Activated naive CD4-positive, alpha-beta T cell treated with anti-CD3 and anti-CD28 coated beads, Interleukin-2, amount 50 U/mL, for 72 hours (primary cell): ENCODE measurements at regions not wholly inside any gene's neighbourhood (a gene's known extent, or its start where the extent isn't known, plus 50 kb on each side); places are given as distances from the start of the nearest gene placed in this dataset.

Source experiments
- ATAC-seq, 2 donors: fragments of 150-1000 bp; cut with Tn5 transposase; 2 replicates each; pipeline ENCODE4 v1.10.0; 2021; ENCODE audit warnings: mild to moderate bottlenecking in 2 of 2, moderate library complexity in 2 of 2
- DNase-seq, 2 donors: peaks; one replicate each; pipeline ENCODE4 v3.0.0; 2021 to 2022; ENCODE audit warnings: low spot score in 2 of 2
- H3K27ac Mint-ChIP-seq, 2 donors: one replicate each; pipeline ENCODE4 v1.8.0; 2022; ENCODE audit warnings: mild to moderate bottlenecking in 2 of 2, mixed read lengths in 2 of 2
- H3K36me3 Mint-ChIP-seq, 2 donors: one replicate each; pipeline ENCODE4 v1.8.0; 2022; ENCODE audit warnings: mixed read lengths in 2 of 2
- H3K9me3 Mint-ChIP-seq, 2 donors: one replicate each; pipeline ENCODE4 v1.8.0; 2022; ENCODE audit warnings: mixed read lengths in 2 of 2

DNA sequence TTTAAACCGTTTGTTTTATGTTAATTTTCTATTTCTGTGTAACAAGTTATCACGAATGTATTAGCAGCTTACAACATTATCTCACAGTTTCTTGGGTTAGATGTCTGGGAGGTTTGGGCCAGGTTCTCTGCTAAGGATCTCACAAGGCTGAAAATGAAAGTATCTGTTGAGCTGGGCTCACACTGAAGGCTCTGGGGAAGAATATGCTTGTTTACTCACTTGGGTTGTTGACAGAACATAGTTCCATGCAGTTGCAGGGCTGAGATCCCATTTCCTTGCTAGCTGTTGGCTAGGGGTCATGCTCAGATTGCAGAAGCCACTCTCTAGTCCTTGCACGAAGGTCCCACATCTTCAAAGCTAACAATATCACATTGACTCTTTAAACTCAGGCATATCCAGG is 266.6 kb upstream of the GNAI1 start:
- Mint-ChIP-seq H3K36me3 (no peaks in the 10 kb centered on the region), H3K27ac (no peak overlapping the region)
- no peak for ATAC-seq

DNA sequence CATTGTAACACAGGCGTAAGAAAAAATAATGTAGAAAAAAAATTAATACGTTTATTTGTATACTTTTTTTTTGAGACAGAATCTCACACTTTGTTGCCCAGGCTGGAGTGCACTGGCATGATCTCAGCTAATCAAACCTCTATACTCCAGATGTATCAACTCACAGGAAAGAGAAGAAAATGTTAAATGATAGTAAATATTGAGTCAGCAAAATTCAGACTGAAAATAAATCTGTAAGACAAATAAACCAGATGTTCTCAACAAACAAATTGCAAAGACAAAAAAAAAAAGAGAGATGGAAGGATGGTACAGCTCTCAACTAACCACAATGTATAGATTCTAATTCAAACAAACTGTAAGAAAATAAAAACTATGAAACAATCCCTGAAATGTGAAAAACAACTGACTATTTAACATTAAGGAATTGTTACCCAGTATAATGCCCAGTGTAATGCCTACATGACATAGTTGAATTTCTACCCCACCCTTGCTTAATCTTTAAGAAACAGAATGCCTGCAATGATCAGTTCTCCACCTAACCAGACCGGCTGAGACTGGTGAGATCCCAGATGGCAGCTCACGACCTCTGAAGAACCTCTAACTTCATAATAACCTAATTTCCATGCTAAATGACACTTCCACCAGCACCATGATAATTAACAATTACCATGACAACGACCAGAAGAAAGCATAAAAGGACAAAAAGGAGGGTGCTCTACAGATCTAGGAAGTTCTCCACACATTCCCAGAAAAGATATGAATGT is 272.0 kb upstream of the GNAI1 start:
- no peak overlapping the region for H3K27ac Mint-ChIP-seq
- ATAC-seq (no peak), DNase-seq (no peak)
- peaks cover 0 to 7% of the 10 kb centered on the region in 2 donors for H3K9me3 Mint-ChIP-seq
- H3K36me3 Mint-ChIP-seq: no peaks in the 10 kb centered on the region

More for the DNA sequence above, 266.6 kb upstream of the GNAI1 start:
- no peak for DNase-seq
- peaks cover 0 to 9% of the 10 kb centered on the region in 2 donors for H3K9me3 Mint-ChIP-seq

DNA sequence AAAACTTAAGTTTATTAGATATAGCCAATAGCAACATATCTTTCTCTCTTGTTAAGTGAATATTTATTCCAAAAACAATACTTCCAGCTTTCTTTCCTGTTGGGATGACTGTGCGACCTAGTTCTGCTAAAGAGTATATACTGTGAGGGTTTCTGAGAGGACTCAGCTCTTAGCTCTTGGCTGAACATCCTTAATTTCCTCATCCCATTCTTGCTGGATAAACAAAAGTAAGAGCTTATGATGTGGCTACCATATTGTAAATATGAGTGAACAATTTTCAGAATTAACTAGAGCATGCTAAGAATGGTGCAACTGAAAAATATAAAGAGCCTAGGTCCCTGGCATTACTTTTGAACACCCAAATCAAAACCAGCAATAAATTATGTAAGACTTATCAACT is 279.5 kb upstream of the GNAI1 start:
- peaks cover 6 to 7% of the 10 kb centered on the region in 2 donors for H3K9me3 Mint-ChIP-seq
- H3K27ac Mint-ChIP-seq: no peak overlapping the region
- ATAC-seq (no peak), DNase-seq (no peak)
- no peaks in the 10 kb centered on the region for H3K36me3 Mint-ChIP-seq

DNA sequence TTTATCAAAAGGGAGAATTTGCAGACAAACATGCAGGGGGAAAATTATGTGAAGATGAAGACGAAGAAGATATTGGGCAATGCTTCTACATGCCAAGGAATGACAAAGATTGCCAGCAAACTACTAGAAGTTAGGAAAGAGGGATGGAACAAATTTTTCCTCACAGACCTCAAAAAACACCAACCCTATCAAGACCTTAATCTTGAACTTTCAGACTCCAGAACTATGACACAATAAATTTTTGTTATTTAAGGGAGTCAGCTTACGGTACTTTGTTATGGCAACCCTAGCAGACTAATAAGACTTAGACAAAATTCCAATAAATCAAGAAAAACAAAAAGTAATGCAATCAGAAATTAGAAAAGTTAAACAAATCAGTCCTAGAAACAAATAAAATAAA is 280.0 kb upstream of the GNAI1 start:
- H3K27ac Mint-ChIP-seq: no peak overlapping the region
- H3K36me3 Mint-ChIP-seq: no peaks in the 10 kb centered on the region
- peaks cover 6 to 7% of the 10 kb centered on the region in 2 donors for H3K9me3 Mint-ChIP-seq
- ATAC-seq (no peak), DNase-seq (no peak)

DNA sequence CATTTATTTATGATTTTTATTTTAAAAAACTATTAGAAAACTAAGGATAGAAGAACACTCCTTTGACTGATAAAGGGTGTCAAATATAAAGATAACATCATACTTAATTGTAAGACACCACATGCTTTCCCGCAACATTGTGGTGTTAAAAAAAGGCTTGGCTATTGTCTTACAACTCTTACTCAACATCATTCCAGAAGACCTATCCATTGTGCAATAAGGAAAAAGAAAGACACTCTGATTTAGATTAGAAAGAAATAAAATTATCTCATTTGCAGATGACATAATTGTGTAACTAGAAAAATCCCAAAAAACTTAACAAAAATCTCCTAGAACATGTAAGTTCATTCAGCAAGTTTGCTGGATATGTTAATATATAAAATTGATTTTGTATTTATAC is 296.7 kb upstream of the GNAI1 start:
- DNase-seq (no peak), ATAC-seq (no peak)
- Mint-ChIP-seq H3K36me3 (no peaks in the 10 kb centered on the region), H3K27ac (no peak overlapping the region), H3K9me3 (no peaks in the 10 kb centered on the region)

DNA sequence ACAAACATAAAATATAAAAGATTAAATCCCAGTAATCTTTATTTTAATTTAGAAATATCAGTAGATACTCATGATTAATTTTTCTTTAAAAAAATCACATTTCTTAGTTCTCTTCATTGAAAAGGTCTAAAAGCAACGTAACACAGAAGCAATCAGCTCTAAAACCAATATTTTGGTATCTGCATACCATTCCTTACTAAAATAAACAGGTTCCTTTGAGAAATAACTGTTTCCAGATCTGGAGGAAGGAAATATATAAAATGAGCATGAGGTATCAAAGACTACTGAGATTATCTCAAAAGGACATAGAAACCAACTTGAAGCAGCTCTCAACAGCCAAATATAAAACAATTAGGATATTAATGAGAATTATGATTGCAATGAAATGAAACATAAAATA is 301.0 kb upstream of the GNAI1 start:
- Mint-ChIP-seq H3K9me3 (no peaks in the 10 kb centered on the region), H3K27ac (no peak overlapping the region), H3K36me3 (no peaks in the 10 kb centered on the region)
- no peak for DNase-seq
- ATAC-seq: no peak

DNA sequence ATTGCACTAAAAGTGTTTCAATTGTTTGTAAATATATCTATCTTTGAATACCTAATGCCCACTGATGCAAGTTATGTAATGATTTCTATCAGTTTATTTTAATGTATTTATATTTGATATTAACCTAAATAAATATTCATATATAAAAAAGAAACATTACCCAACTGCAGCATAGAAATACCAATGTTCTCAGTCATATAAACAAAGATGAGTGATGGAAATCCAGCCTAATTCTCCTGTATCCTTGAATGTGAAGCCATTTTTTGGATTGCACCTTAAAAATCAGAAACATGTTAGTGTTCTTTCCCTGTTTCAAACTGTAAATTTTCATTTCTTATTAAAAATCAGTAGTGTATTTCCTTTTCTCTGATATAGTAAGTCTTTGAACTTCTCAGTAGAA is 305.8 kb upstream of the GNAI1 start:
- no peak overlapping the region for H3K27ac Mint-ChIP-seq
- DNase-seq: no peak
- H3K9me3 Mint-ChIP-seq: no peaks in the 10 kb centered on the region
- H3K36me3 Mint-ChIP-seq: no peaks in the 10 kb centered on the region
- ATAC-seq: no peak

DNA sequence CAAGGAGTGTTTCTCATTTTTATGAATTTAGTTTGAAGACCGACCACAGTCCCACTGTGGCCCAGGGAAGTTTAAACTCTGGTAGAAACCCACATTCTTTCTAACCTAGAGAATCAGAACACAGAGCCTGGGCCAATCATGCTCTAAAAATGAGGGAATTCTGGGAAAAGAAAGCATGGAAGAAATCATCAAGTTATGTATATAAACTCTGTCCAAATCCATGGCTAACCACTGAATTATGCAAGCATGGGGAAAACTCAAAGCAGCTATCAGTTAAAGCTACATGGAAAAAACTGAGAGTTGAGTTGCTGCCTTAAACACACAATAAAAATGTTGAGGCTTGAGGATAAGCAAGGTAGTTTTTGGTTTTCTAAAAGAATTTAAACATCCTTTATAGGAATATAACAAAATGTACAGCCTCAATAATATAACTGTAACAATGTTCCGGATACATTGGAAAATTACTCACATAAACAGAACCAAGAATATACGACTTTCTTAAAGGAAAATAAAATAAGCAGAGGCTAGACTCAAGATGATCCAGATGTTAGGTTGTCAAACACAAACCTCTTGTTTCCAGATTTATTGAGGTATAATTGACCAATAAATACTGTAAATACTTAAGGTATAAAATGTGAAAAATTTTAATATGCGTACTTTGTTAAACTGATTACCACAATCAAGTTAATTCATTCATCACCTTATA is 311.2 kb upstream of the GNAI1 start:
- Mint-ChIP-seq H3K36me3 (no peaks in the 10 kb centered on the region), H3K9me3 (no peaks in the 10 kb centered on the region), H3K27ac (no peak overlapping the region)
- ATAC-seq (no peak), DNase-seq (no peak)

DNA sequence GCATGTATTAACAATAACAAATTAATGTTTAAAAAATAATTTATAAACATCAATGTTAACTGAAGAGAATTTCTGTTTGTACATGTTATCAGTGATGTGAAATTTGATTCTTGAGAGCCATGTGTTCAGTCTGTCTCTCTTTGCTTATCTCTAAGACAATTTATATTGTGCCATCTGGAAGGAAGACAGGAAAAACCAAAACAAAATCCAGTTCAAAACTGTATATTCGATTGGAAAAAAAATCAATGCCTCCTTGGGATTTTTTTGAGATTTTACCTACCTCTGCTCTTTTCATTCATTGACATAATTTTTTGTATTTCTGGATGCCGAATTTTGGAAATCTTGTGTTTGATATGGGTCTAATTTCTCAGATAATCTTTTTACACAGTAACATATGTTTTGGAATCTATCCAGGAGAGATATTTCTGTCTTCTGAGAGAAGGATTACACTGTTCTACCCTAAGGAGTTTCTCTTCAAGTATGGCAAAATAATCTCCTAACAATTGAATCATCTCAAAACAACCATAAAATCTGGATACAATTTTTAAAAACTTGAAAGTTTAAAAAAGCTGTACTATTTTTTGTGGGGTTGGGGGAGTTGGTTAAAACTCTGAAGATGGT is 311.9 kb upstream of the GNAI1 start:
- Mint-ChIP-seq H3K36me3 (no peaks in the 10 kb centered on the region), H3K9me3 (no peaks in the 10 kb centered on the region), H3K27ac (no peak overlapping the region)
- DNase-seq (no peak), ATAC-seq (no peak)

DNA sequence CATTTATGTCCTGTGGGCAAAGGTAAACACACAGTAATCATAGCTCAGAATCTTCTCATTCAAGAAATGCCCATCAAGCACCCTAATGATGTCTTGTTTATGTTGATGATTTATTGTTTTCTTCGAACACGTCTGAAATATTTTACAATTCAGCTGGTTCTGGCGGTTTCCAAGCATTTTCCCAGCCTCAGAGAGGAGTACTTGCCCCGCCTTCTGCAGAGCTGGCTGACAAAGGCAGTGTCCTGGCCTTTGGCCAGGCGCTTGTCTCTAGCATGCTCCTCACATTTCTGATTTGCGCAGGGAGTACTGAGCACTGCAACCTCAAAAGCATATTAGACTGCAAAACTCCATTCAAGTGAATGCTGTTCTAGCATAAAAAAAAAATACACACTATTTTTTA is 314.2 kb upstream of the GNAI1 start:
- ATAC-seq: no peak
- H3K27ac Mint-ChIP-seq: no peak overlapping the region
- H3K36me3 Mint-ChIP-seq: no peaks in the 10 kb centered on the region
- no peaks in the 10 kb centered on the region for H3K9me3 Mint-ChIP-seq
- DNase-seq: no peak

DNA sequence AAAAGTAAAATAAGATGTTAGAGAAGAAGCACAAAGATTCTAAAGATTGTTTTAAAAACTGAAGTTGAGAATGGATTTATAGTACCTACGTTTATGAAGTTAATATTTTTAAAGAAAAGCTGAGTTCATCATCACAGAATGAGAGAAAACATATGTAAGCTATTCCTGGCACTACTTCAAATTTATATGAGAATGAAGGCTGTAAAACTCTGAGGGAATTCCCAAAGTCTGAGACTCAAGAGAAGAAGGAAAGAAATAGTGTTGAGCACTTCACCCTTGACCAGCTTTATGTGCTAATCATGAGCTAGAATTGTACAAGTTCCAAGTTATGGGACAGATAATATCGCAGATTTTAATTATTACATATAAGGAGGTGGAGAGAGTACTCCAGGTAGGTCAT is 323.7 kb upstream of the GNAI1 start:
- DNase-seq (no peak), ATAC-seq (no peak)
- Mint-ChIP-seq H3K27ac (no peak overlapping the region), H3K9me3 (peaks cover 0 to 11% of the 10 kb centered on the region in 2 donors), H3K36me3 (no peaks in the 10 kb centered on the region)

DNA sequence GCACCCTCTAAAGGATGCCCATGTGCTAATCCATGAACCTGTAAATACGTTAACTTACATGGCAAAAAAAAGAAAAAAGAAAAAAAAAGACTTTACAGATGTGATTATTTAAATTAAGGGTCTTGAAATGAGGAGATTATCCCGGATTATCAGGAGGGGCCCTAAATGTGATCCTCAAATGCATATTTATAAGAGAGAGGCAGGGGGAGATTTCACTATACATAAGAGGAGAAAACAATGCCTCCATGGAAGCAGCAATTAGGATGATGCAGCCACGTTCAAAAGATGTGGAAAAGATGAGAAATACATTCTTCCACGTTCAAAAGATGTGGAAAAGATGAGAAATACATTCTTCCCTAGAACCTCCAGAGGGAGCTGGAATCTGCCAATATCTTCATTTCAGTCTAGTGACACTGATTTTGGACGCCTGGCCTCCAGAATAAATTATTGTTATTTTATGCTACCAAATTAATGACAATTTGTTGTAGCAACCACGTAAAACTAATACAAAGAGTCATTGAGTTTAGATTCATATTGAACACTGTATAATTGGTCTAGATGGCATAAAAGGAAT is 328.4 kb upstream of the GNAI1 start:
- H3K9me3 Mint-ChIP-seq: peaks cover 0 to 13% of the 10 kb centered on the region in 2 donors
- no peaks in the 10 kb centered on the region for H3K36me3 Mint-ChIP-seq
- DNase-seq (no peak), ATAC-seq (no peak)
- no peak overlapping the region for H3K27ac Mint-ChIP-seq

DNA sequence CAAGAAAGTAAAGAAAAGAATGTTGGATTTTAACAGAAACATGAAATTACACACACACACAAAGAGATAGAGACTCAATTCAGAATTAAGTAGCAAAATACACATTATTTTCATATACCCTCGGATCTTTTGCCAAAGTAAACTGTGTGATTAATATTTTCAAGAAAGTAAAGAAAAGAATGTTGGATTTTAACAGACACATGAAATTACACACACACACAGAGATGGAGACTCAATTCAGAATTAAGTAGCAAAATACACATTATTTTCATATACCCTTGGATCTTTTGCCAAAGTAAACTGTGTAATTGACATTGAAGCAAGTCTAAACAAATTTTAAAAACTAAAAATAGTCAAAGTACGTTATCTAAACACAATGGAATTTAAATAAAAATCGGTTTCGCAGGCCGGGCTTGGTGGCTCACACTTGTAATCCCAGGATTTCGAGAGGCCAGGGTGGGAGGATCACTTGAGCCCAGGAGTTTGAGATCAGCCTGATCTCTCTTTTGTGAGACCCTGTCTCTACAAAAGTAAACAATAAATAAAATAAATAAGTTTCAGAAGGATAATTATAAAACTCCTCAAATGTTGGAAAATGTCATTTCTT is 337.3 kb upstream of the MAGI2 start:
- peaks cover 0 to 3% of the 10 kb centered on the region in 2 donors for H3K9me3 Mint-ChIP-seq
- DNase-seq (no peak), ATAC-seq (no peak)
- no peaks in the 10 kb centered on the region for H3K36me3 Mint-ChIP-seq
- H3K27ac Mint-ChIP-seq: no peak overlapping the region

DNA sequence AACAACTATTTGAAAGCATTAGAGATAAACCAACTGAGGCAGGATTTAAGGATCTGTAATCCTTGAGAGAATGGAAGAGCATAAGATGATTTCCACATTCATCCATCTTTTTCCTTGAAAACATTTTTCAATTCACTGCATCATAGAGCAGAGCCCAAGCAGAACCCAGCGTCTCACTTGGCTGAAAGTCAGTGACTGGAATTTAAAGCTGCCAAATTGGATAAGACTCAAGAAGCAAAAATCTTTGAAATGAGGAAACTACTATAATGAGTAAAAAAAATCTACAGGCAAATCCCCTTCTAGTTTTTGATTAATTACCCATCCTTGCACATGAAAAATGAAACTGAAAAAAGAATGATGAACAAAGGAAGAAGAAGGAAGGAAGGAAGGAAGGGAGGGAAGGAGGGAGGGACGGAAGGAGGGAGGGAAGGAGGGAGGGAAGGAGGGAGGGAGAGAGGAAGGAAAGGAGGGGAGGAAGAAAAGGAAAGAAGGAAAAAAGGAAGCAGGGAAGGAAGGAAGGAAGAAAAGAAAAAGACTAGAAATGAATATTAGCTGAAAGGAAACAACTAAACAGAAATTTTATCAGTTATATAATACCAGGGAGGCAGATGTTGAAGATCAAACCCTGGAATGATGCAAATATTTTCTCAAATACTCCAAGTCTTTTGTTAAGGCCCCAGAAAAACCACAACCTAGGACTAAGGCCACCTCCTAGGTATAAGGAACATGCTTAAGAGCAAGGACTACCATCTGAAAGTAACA is 336.3 kb upstream of the MAGI2 start:
- Mint-ChIP-seq H3K36me3 (no peaks in the 10 kb centered on the region), H3K27ac (no peak overlapping the region), H3K9me3 (peaks cover 0 to 3% of the 10 kb centered on the region in 2 donors)
- DNase-seq: no peak
- ATAC-seq: no peak

DNA sequence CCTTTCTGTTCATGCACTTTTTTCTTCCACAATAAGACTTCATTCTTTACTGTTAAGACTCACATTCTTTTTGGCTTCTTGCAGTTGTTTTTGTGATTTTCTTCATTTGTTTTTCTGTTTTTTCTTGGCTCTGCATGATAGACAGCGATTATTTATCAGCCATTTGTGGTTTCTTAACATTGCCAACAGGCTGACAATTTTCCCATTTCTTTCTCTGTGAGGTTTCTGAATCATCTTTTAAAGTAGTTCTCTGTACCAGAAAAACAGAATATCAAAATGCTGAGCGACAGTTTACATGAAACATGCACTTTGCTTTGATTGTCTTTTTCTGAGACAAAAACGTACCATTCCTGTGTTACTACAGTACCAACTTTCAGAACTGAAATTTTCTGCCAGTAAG is 334.2 kb upstream of the MAGI2 start:
- ATAC-seq: no peak
- Mint-ChIP-seq H3K27ac (no peak overlapping the region), H3K36me3 (no peaks in the 10 kb centered on the region), H3K9me3 (peaks cover 0 to 10% of the 10 kb centered on the region in 2 donors)
- DNase-seq: no peak

DNA sequence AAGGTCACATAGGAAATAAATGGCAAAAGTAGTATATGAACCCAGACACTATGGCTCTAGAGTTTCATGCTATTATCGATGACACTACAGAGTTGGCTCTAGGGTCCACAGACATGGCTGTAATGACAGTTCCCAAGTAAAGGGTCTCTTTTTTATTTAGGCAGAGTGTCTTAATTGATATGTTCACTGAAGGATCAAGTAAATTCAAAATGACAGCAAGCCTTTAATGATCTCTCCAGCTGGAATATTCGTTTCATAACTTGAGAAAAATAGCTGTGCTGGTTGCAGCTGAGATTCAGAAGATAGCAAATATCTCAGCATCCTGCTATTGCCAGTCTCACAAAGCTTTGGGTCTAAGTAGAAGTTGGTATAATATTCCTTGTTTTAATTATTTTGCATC is 333.6 kb upstream of the MAGI2 start:
- Mint-ChIP-seq H3K9me3 (peaks cover 0 to 10% of the 10 kb centered on the region in 2 donors), H3K36me3 (no peaks in the 10 kb centered on the region), H3K27ac (no peak overlapping the region)
- DNase-seq (no peak), ATAC-seq (no peak)
